Astrocyte of the cerebellum (primary cell): ENCODE measurements at regions not wholly inside any gene's neighbourhood (a gene's known extent, or its start where the extent isn't known, plus 50 kb on each side); places are given as distances from the start of the nearest gene placed in this dataset.

Experiments used
- DNase-seq: peaks from one replicate; pipeline ENCODE4 v3.0.0-alpha.2; 2011; ENCODE audit warnings: low read depth
- H3K4me3 ChIP-seq: 2 replicates; pipeline ENCODE4 v1.5.1; 2011; ENCODE audit warnings: mild to moderate bottlenecking, low read depth, low read length, moderate library complexity
- CTCF ChIP-seq: IDR thresholded peaks from 2 replicates; pipeline ENCODE4 v1.5.1; 2012; ENCODE audit warnings: low read length, low read depth, moderate library complexity, mild to moderate bottlenecking; ENCODE audit errors: missing control alignments
- in situ Hi-C: cut with HindIII; loops from 2 replicates; pipeline ENCODE4 v1.10.0; 2017; ENCODE audit warnings: low sequenced_read_pairs

- no peak overlapping the region for H3K4me3 ChIP-seq
- in situ Hi-C loops = no loop called here
- TF ChIP-seq CTCF = no peak
- DNase-seq = no peak
Measured at GRCh38 chr2:122210065-122210464, 454.6 kb downstream of the TSN start.

GRCh38 chr2:122210898-122211856, 455.7 kb downstream of the TSN start:
- no peak for TF ChIP-seq CTCF
- in situ Hi-C loops = no loop called here
- H3K4me3 ChIP-seq = no peak overlapping the region
- peak; percentile 8 for DNase-seq

- TF ChIP-seq CTCF = no peak
- in situ Hi-C loops = no loop called here
- no peak for DNase-seq
- no peak overlapping the region for H3K4me3 ChIP-seq
Measured at GRCh38 chr2:122213312-122213711, 457.9 kb downstream of the TSN start.

- no peak for DNase-seq
- no peak for TF ChIP-seq CTCF
- in situ Hi-C loops = no loop called here
- no peak overlapping the region for H3K4me3 ChIP-seq
Measured at GRCh38 chr2:122216071-122216470, 460.6 kb downstream of the TSN start.

- H3K4me3 ChIP-seq = no peak overlapping the region
- in situ Hi-C loops = no loop called here
- no peak for DNase-seq
- no peak for TF ChIP-seq CTCF
Measured at GRCh38 chr2:122216901-122217300, 461.4 kb downstream of the TSN start.

- no peak overlapping the region for H3K4me3 ChIP-seq
- no peak for TF ChIP-seq CTCF
- DNase-seq = no peak
- in situ Hi-C loops = no loop called here
Measured at GRCh38 chr2:122218596-122218995, 463.1 kb downstream of the TSN start.
